Neural progenitor cell (in vitro differentiated cells): ENCODE measurements at regions not wholly inside any gene's neighbourhood (a gene's known extent, or its start where the extent isn't known, plus 50 kb on each side); places are given as distances from the start of the nearest gene placed in this dataset.

Experiments
- EZH2 ChIP-seq: fragments of 200-600 bp; sonication (generic); IDR thresholded peaks from 2 replicates; pipeline ENCODE4 v1.6.1; 2017; ENCODE audit warnings: antibody characterized with exemption, mild to moderate bottlenecking, moderate library complexity
- EZH2phosphoT487 ChIP-seq: fragments of 200-600 bp; sonication (generic); IDR thresholded peaks from 2 replicates; pipeline ENCODE4 v1.6.1; 2017; ENCODE audit warnings: antibody characterized with exemption
- TF ChIP-seq, protein P1 (sequence below): fragments of 200-600 bp; sonication (generic); IDR thresholded peaks from 2 replicates; pipeline ENCODE4 v1.5.1; 2017; ENCODE audit warnings: antibody characterized with exemption, mild to moderate bottlenecking

DNA sequence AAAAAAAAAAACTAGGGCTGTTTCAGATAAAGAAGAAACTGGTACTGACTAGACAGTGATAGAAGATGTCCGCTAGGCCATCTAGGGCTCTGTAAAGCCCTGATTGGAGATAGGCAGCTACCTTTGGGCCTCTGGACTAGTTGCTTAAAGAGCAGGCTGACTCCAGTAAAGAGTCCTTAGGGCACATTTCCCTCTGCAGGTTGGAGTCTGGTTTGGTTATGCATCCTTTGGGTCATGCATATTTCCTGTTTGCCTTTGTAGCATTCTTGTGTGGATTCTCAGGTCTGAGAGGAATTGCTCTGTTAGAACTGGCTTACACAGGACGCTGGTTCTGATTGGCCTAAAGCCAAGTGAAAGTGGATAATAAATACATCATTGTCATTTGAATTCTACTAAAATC, 165.5 kb upstream of the LRRN1 start:
- TF ChIP-seq, protein P1, sequence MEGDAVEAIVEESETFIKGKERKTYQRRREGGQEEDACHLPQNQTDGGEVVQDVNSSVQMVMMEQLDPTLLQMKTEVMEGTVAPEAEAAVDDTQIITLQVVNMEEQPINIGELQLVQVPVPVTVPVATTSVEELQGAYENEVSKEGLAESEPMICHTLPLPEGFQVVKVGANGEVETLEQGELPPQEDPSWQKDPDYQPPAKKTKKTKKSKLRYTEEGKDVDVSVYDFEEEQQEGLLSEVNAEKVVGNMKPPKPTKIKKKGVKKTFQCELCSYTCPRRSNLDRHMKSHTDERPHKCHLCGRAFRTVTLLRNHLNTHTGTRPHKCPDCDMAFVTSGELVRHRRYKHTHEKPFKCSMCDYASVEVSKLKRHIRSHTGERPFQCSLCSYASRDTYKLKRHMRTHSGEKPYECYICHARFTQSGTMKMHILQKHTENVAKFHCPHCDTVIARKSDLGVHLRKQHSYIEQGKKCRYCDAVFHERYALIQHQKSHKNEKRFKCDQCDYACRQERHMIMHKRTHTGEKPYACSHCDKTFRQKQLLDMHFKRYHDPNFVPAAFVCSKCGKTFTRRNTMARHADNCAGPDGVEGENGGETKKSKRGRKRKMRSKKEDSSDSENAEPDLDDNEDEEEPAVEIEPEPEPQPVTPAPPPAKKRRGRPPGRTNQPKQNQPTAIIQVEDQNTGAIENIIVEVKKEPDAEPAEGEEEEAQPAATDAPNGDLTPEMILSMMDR: no peak
- TF ChIP-seq EZH2: no peak
- no peak for TF ChIP-seq EZH2phosphoT487
